SK-N-SH treated with all-trans-retinoic acid at 6 μM for 48 hours (cell line): ENCODE measurements at regions not wholly inside any gene's neighbourhood (a gene's known extent, or its start where the extent isn't known, plus 50 kb on each side); places are given as distances from the start of the nearest gene placed in this dataset.

ENCODE experiments used
- ATAC-seq: fragments of 200-7000 bp; cut with Tn5 transposase; 3 replicates; pipeline ENCODE4 v1.9.1; 2020; ENCODE audit warnings: mild to moderate bottlenecking, moderate library complexity
- ARNTL ChIP-seq: fragments of 450-650 bp; formaldehyde crosslinking; IDR thresholded peaks from 2 replicates; pipeline ENCODE4 v1.5.0; 2020; ENCODE audit warnings: low read depth, mild to moderate bottlenecking, moderate library complexity, borderline replicate concordance
- BACH2 ChIP-seq: fragments of 250-450 bp; sonication (Bioruptor Pico); IDR thresholded peaks from 2 replicates; pipeline ENCODE4 v1.9.0; 2021; ENCODE audit warnings: mild to moderate bottlenecking, borderline replicate concordance
- CSDC2 ChIP-seq: fragments of 250-450 bp; sonication (Bioruptor Pico); IDR thresholded peaks from 2 replicates; pipeline ENCODE4 v1.5.0; 2020; ENCODE audit warnings: mild to moderate bottlenecking, moderate library complexity
- ESRRG ChIP-seq: fragments of 250-450 bp; sonication (Bioruptor Pico); IDR thresholded peaks from 2 replicates; pipeline ENCODE4 v1.6.1; 2021; ENCODE audit warnings: mild to moderate bottlenecking
- GLIS3 ChIP-seq: fragments of 250-450 bp; sonication (Bioruptor Pico); IDR thresholded peaks from 2 replicates; pipeline ENCODE4 v1.5.0; 2020; ENCODE audit warnings: mild to moderate bottlenecking, moderate library complexity
- ISL1 ChIP-seq: fragments of 250-450 bp; sonication (Bioruptor Pico); IDR thresholded peaks from 2 replicates; pipeline ENCODE4 v2.1.2; 2022; ENCODE audit warnings: mild to moderate bottlenecking, moderate library complexity
- OSR1 ChIP-seq: fragments of 250-450 bp; sonication (Bioruptor Pico); IDR thresholded peaks from 2 replicates; pipeline ENCODE4 v1.8.0; 2022; ENCODE audit warnings: moderate library complexity, mild to moderate bottlenecking, inconsistent platforms
- RARB ChIP-seq: fragments of 250-450 bp; sonication (Bioruptor Pico); IDR thresholded peaks from 2 replicates; pipeline ENCODE4 v1.8.0; 2021; ENCODE audit warnings: mild to moderate bottlenecking, moderate library complexity
- SNAI2 ChIP-seq: fragments of 250-450 bp; sonication (Bioruptor Pico); IDR thresholded peaks from 2 replicates; pipeline ENCODE4 v1.5.0; 2020; ENCODE audit warnings: mild to moderate bottlenecking, moderate library complexity
- TCF4 ChIP-seq: fragments of 250-450 bp; sonication (Bioruptor Pico); IDR thresholded peaks from 2 replicates; pipeline ENCODE4 v1.8.0; 2021; ENCODE audit warnings: mild to moderate bottlenecking, moderate library complexity, borderline replicate concordance
- TOX ChIP-seq: fragments of 250-450 bp; sonication (Bioruptor Pico); IDR thresholded peaks from 2 replicates; pipeline ENCODE4 v1.8.0; 2021; ENCODE audit warnings: mild to moderate bottlenecking, moderate library complexity, borderline replicate concordance
- ZC3H10 ChIP-seq: fragments of 250-450 bp; sonication (Bioruptor Pico); IDR thresholded peaks from 2 replicates; pipeline ENCODE4 v1.5.1; 2021; ENCODE audit warnings: mild to moderate bottlenecking, moderate library complexity
- ZFP3 ChIP-seq: fragments of 250-450 bp; sonication (Bioruptor Pico); IDR thresholded peaks from 2 replicates; pipeline ENCODE4 v1.5.0; 2020; ENCODE audit warnings: mild to moderate bottlenecking, moderate library complexity
- ZFP30 ChIP-seq: fragments of 450-650 bp; formaldehyde crosslinking; IDR thresholded peaks from 2 replicates; pipeline ENCODE4 v1.5.0; 2022; ENCODE audit warnings: mild to moderate bottlenecking, moderate library complexity
- ZNF565 ChIP-seq: fragments of 450-650 bp; formaldehyde crosslinking; conservative IDR thresholded peaks from 2 replicates; pipeline ENCODE4 v1.5.0; 2020; ENCODE audit warnings: low read depth, mild to moderate bottlenecking, moderate library complexity
- ZNF70 ChIP-seq: fragments of 450-650 bp; formaldehyde crosslinking; IDR thresholded peaks from 2 replicates; pipeline ENCODE4 v1.5.0; 2020; ENCODE audit warnings: mild to moderate bottlenecking, moderate library complexity
- ZNF8 ChIP-seq: fragments of 450-650 bp; formaldehyde crosslinking; IDR thresholded peaks from 2 replicates; pipeline ENCODE4 v1.5.0; 2020; ENCODE audit warnings: mild to moderate bottlenecking, moderate library complexity
- TF ChIP-seq, protein P1 (sequence below): fragments of 250-450 bp; sonication (Bioruptor Pico); IDR thresholded peaks from 2 replicates; pipeline ENCODE4 v1.5.1; 2021; ENCODE audit warnings: mild to moderate bottlenecking, moderate library complexity
- TF ChIP-seq, protein P2 (sequence below): fragments of 250-450 bp; sonication (Bioruptor Pico); IDR thresholded peaks from 2 replicates; pipeline ENCODE4 v1.8.0; 2021; ENCODE audit warnings: low read depth, mild to moderate bottlenecking, moderate library complexity, borderline replicate concordance
- TF ChIP-seq, protein P3 (sequence below): fragments of 250-450 bp; sonication (Bioruptor Pico); IDR thresholded peaks from 2 replicates; pipeline ENCODE4 v1.8.0; 2020; ENCODE audit warnings: mild to moderate bottlenecking, moderate library complexity, borderline replicate concordance
- TF ChIP-seq, protein P4 (sequence below): fragments of 250-450 bp; sonication (Bioruptor Pico); IDR thresholded peaks from 2 replicates; pipeline ENCODE4 v1.5.0; 2020; ENCODE audit warnings: mild to moderate bottlenecking, moderate library complexity
- TF ChIP-seq, protein P5 (sequence below): fragments of 250-450 bp; sonication (Bioruptor Pico); IDR thresholded peaks from 2 replicates; pipeline ENCODE4 v1.5.1; 2020; ENCODE audit warnings: low read depth, mild to moderate bottlenecking, moderate library complexity

DNA sequence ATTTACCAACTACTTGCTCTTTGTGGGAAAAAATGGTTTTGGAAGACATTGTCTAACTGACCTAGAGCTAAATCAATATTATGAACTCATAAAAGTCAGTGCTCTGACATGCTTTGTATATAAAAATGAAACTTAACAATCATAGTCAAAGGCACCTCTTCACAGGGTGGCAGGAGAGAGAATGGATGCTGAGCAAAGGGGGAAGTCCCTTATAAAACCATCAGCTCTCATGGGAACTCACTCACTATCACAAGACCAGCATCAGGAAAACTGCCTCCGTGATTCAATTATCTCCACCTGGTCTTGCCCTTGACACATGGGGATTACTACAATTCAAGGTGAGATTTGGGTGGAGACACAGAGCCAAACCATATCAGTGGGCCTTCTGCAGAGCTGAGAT lies 417.6 kb upstream of the AUTS2 start:
- ATAC-seq: no peak
- TF ChIP-seq SNAI2 (CRISPR knock-in tag): no peak
- no peak for TF ChIP-seq OSR1
- TF ChIP-seq ESRRG (CRISPR knock-in tag): no peak
- no peak for TF ChIP-seq ZNF565 (CRISPR knock-in tag)
- no peak for TF ChIP-seq RARB (CRISPR knock-in tag)
- TF ChIP-seq, protein P1, sequence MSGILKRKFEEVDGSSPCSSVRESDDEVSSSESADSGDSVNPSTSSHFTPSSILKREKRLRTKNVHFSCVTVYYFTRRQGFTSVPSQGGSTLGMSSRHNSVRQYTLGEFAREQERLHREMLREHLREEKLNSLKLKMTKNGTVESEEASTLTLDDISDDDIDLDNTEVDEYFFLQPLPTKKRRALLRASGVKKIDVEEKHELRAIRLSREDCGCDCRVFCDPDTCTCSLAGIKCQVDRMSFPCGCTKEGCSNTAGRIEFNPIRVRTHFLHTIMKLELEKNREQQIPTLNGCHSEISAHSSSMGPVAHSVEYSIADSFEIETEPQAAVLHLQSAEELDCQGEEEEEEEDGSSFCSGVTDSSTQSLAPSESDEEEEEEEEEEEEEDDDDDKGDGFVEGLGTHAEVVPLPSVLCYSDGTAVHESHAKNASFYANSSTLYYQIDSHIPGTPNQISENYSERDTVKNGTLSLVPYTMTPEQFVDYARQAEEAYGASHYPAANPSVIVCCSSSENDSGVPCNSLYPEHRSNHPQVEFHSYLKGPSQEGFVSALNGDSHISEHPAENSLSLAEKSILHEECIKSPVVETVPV (CRISPR knock-in tag): no peak
- TF ChIP-seq BACH2 (CRISPR knock-in tag): no peak
- no peak for TF ChIP-seq TOX (CRISPR knock-in tag)
- TF ChIP-seq ZFP3: no peak
- TF ChIP-seq ARNTL: no peak

DNA sequence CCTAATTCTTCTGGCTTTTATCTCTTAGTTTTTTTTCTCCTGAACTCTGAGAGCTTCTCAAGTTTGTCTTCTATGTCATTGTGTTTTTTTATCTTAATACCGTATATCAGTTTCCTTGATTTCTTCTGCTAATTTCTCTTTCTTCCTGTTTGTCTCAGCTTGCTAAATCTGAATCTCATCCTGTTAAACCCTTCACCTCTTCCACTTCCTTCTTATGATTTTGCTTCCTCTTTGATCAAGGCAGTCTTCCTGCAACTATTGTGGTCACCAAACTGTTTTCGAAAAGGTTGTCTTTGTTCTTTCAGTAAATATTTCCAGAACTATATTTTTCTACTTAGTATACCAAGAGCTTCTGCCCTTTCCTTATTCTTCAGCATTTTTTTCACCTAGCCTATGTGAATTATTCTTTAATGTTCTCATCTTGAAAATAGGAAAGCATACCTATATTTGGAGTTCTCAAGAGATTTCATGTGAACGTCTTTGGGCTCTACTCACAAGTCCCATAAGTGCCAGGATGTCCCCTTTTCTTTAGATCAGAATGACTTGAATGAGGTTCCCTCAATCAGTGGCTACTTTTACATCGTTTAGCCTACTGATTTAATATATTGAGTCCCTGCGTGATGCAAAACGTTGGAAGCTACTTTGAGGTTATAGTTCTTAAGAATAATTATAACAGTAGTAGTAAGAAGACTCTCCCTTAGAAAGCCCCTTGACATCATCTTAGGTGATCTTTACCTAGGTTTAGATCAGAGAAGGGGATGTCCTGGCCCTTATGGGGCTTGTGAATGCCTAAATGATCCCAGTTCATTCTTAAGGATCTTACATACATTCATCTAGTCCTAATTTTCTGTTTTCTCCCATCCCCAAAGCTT lies 415.4 kb upstream of the AUTS2 start:
- TF ChIP-seq, protein P2, sequence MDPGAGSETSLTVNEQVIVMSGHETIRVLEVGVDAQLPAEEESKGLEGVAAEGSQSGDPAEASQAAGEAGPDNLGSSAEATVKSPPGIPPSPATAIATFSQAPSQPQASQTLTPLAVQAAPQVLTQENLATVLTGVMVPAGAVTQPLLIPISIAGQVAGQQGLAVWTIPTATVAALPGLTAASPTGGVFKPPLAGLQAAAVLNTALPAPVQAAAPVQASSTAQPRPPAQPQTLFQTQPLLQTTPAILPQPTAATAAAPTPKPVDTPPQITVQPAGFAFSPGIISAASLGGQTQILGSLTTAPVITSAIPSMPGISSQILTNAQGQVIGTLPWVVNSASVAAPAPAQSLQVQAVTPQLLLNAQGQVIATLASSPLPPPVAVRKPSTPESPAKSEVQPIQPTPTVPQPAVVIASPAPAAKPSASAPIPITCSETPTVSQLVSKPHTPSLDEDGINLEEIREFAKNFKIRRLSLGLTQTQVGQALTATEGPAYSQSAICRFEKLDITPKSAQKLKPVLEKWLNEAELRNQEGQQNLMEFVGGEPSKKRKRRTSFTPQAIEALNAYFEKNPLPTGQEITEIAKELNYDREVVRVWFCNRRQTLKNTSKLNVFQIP (CRISPR knock-in tag): no peak
- TF ChIP-seq ZFP3 (no peak), RARB (CRISPR knock-in tag) (no peak), OSR1 (no peak), ZNF8 (CRISPR knock-in tag) (no peak), CSDC2 (CRISPR knock-in tag) (no peak)

DNA sequence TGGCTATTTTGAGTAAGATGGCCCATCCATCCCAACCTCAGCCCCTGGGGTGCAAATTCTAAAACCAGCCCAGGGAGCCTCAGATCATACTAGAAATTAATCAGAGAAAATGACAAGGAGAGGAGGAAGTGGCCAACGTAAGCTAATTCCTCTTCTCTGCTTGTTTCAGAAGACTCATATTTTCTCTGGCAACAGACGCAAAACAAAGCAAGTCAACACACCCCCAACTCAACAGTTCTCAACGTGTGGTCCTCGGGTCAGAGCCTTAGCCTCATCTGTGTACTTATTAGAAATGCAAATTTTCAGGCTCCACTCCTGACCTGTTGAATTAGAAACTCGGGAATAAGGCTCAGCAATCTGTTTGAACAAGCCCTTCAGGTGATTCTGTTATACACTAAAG lies 413.9 kb upstream of the AUTS2 start:
- TF ChIP-seq RARB (CRISPR knock-in tag) (no peak), ARNTL (no peak), ZNF565 (CRISPR knock-in tag) (no peak), ESRRG (CRISPR knock-in tag) (no peak), ZC3H10 (CRISPR knock-in tag) (no peak), TOX (CRISPR knock-in tag) (no peak), ZFP30 (no peak), CSDC2 (CRISPR knock-in tag) (no peak), SNAI2 (CRISPR knock-in tag) (no peak), GLIS3 (CRISPR knock-in tag) (no peak)
- TF ChIP-seq, protein P3, sequence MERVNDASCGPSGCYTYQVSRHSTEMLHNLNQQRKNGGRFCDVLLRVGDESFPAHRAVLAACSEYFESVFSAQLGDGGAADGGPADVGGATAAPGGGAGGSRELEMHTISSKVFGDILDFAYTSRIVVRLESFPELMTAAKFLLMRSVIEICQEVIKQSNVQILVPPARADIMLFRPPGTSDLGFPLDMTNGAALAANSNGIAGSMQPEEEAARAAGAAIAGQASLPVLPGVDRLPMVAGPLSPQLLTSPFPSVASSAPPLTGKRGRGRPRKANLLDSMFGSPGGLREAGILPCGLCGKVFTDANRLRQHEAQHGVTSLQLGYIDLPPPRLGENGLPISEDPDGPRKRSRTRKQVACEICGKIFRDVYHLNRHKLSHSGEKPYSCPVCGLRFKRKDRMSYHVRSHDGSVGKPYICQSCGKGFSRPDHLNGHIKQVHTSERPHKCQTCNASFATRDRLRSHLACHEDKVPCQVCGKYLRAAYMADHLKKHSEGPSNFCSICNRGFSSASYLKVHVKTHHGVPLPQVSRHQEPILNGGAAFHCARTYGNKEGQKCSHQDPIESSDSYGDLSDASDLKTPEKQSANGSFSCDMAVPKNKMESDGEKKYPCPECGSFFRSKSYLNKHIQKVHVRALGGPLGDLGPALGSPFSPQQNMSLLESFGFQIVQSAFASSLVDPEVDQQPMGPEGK: no peak
- no peak for ATAC-seq

More for the DNA sequence above, 415.4 kb upstream of the AUTS2 start:
- no peak for ATAC-seq

DNA sequence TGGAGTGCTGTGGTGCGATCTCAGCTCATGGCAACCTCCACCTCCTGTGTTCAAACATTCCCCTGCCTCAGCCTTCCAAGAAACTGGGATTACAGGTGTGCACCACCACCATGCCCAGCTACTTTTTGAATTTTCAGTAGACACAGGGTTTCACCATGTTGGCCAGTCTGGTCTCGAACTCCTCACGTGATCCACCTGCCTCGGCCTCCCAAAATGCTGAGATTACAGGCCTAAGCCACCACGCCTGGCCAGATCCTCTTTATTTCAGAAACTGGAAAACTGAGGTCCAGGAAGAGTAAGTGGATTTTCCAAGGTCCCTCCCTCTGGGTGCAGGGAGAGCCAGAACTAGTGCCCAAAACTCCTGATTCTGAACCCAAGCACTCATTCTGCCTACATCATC lies 413.1 kb upstream of the AUTS2 start:
- no peak for ATAC-seq
- TF ChIP-seq ZNF70 (no peak), ZC3H10 (CRISPR knock-in tag) (no peak), ARNTL (no peak)

DNA sequence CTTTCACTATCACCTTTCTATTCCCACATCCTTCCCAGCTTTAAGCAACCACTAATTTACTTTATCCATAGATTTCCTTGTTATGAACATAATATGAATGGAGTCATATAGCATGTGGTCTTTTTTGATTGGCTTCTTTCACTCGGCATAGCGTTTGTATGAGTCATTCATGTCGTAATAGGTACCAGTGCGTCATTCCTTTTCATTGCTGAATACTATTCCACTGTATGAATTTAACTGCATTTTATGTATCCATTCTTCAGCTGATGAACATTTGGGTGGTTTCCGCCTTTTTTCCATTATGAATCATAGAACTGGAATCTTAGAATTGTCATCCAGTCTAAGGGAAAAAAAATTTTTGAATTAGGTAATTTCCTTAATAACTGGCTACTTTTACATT lies 411.3 kb upstream of the AUTS2 start:
- no peak for ATAC-seq

More for the DNA sequence above, 411.3 kb upstream of the AUTS2 start:
- TF ChIP-seq, protein P4, sequence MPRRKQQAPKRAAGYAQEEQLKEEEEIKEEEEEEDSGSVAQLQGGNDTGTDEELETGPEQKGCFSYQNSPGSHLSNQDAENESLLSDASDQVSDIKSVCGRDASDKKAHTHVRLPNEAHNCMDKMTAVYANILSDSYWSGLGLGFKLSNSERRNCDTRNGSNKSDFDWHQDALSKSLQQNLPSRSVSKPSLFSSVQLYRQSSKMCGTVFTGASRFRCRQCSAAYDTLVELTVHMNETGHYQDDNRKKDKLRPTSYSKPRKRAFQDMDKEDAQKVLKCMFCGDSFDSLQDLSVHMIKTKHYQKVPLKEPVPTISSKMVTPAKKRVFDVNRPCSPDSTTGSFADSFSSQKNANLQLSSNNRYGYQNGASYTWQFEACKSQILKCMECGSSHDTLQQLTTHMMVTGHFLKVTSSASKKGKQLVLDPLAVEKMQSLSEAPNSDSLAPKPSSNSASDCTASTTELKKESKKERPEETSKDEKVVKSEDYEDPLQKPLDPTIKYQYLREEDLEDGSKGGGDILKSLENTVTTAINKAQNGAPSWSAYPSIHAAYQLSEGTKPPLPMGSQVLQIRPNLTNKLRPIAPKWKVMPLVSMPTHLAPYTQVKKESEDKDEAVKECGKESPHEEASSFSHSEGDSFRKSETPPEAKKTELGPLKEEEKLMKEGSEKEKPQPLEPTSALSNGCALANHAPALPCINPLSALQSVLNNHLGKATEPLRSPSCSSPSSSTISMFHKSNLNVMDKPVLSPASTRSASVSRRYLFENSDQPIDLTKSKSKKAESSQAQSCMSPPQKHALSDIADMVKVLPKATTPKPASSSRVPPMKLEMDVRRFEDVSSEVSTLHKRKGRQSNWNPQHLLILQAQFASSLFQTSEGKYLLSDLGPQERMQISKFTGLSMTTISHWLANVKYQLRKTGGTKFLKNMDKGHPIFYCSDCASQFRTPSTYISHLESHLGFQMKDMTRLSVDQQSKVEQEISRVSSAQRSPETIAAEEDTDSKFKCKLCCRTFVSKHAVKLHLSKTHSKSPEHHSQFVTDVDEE (CRISPR knock-in tag): no peak
- TF ChIP-seq ZNF8 (CRISPR knock-in tag): no peak
- TF ChIP-seq ZC3H10 (CRISPR knock-in tag): no peak
- TF ChIP-seq ZNF565 (CRISPR knock-in tag): no peak
- TF ChIP-seq ZFP3: no peak
- TF ChIP-seq, protein P5, sequence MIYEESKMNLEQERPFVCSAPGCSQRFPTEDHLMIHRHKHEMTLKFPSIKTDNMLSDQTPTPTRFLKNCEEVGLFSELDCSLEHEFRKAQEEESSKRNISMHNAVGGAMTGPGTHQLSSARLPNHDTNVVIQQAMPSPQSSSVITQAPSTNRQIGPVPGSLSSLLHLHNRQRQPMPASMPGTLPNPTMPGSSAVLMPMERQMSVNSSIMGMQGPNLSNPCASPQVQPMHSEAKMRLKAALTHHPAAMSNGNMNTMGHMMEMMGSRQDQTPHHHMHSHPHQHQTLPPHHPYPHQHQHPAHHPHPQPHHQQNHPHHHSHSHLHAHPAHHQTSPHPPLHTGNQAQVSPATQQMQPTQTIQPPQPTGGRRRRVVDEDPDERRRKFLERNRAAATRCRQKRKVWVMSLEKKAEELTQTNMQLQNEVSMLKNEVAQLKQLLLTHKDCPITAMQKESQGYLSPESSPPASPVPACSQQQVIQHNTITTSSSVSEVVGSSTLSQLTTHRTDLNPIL (CRISPR knock-in tag): no peak
- TF ChIP-seq TCF4 (CRISPR knock-in tag): no peak
- TF ChIP-seq ISL1: no peak
- TF ChIP-seq, all 23 proteins: peak for 0
